Parathyroid adenoma (tissue), 2 donors: ENCODE measurements at regions not wholly inside any gene's neighbourhood (a gene's known extent, or its start where the extent isn't known, plus 50 kb on each side); places are given as distances from the start of the nearest gene placed in this dataset.

Experiments used
- H2AFZ ChIP-seq: fragments of 300-600 bp; sonication (generic); one replicate; pipeline ENCODE4 v1.7.0; 2017; ENCODE audit warnings: antibody characterized with exemption, mild to moderate bottlenecking
- H3K27ac ChIP-seq: fragments of 300-600 bp; sonication (generic); one replicate; pipeline ENCODE4 v1.7.0; 2017
- H3K27me3 ChIP-seq: fragments of 300-600 bp; sonication (generic); one replicate; pipeline ENCODE4 v1.7.0; 2017; ENCODE audit warnings: low read length; ENCODE audit not compliant: control insufficient read depth, insufficient read depth
- H3K36me3 ChIP-seq: fragments of 300-600 bp; sonication (generic); one replicate; pipeline ENCODE4 v1.7.0; 2017; ENCODE audit warnings: low read length; ENCODE audit not compliant: control insufficient read depth, insufficient read depth
- H3K4me1 ChIP-seq: fragments of 300-600 bp; sonication (generic); one replicate; pipeline ENCODE4 v1.7.0; 2017; ENCODE audit warnings: control low read depth
- H3K4me2 ChIP-seq: fragments of 300-600 bp; sonication (generic); one replicate; pipeline ENCODE4 v1.7.0; 2017; ENCODE audit warnings: low read length
- H3K4me3 ChIP-seq: fragments of 300-600 bp; sonication (generic); one replicate; pipeline ENCODE4 v1.7.0; 2017; ENCODE audit warnings: low read depth, low read length
- H3K79me2 ChIP-seq: fragments of 300-600 bp; sonication (generic); one replicate; pipeline ENCODE4 v1.7.0; 2017; ENCODE audit warnings: control low read depth
- H3K9ac ChIP-seq: fragments of 300-600 bp; sonication (generic); one replicate; pipeline ENCODE4 v1.7.0; 2017; ENCODE audit warnings: mild to moderate bottlenecking
- H3K9me3 ChIP-seq: fragments of 300-600 bp; sonication (generic); one replicate; pipeline ENCODE4 v1.7.0; 2017; ENCODE audit warnings: low read length; ENCODE audit not compliant: control insufficient read depth
- CTCF ChIP-seq: fragments of 300-600 bp; sonication (generic); IDR thresholded peaks from one replicate; pipeline ENCODE4 v1.7.0; 2017; ENCODE audit warnings: antibody characterized with exemption, mild to moderate bottlenecking
- donor health status: primary hyperparathyroidism.

DNA sequence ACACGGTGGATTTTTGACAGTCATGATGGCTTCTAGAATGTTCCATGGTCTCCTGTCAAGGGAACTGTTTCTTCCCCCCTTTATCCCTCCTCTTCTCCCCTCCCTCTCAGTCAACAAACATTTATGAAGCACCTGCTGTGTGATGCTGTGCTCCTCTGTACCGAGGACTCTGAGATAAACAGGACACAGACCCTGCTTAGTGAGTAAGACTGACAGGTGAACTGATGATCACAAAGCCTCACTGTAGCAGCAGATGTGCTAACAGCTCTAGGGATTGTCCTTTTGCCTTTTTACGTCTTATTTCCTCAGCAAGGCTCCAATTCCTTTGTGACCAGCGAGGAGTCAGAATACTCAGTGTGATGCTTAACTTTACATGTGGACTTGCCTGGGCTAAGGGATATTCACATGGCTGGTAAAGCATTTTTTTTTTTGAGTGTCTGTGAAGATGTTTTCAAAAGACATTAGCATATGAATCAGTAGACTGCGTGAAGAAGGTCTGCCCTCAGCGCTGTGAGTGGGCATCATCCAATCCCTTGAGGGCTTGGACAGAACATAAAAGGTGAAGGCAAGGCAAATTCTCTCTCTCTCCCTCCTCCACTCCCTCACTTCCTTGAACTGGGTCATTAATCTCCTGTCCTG is 170.1 kb downstream of the ADRA2A start:
- no peak overlapping the region for H3K9ac ChIP-seq
- no peaks in the 10 kb centered on the region for H3K9me3 ChIP-seq
- H3K79me2 ChIP-seq: no peaks in the 10 kb centered on the region
- H3K4me2 ChIP-seq: no peak overlapping the region
- H3K27ac ChIP-seq: no peak overlapping the region
- no peak overlapping the region for H3K4me3 ChIP-seq
- no peaks in the 10 kb centered on the region for H3K4me1 ChIP-seq
- no peaks in the 10 kb centered on the region for H3K36me3 ChIP-seq
- H3K27me3 ChIP-seq: no peaks in the 10 kb centered on the region
- H2AFZ ChIP-seq: no peak overlapping the region
- TF ChIP-seq CTCF: no peak

GRCh38 chr10:111247781-111248389 is 171.1 kb downstream of the ADRA2A start:
- H3K4me3 ChIP-seq: no peak overlapping the region
- no peaks in the 10 kb centered on the region for H3K9me3 ChIP-seq
- no peaks in the 10 kb centered on the region for H3K79me2 ChIP-seq
- no peak overlapping the region for H2AFZ ChIP-seq
- no peak for TF ChIP-seq CTCF
- H3K27me3 ChIP-seq: no peaks in the 10 kb centered on the region
- no peaks in the 10 kb centered on the region for H3K36me3 ChIP-seq
- no peak overlapping the region for H3K27ac ChIP-seq
- no peaks in the 10 kb centered on the region for H3K4me1 ChIP-seq
- H3K4me2 ChIP-seq: no peak overlapping the region
- no peak overlapping the region for H3K9ac ChIP-seq

DNA sequence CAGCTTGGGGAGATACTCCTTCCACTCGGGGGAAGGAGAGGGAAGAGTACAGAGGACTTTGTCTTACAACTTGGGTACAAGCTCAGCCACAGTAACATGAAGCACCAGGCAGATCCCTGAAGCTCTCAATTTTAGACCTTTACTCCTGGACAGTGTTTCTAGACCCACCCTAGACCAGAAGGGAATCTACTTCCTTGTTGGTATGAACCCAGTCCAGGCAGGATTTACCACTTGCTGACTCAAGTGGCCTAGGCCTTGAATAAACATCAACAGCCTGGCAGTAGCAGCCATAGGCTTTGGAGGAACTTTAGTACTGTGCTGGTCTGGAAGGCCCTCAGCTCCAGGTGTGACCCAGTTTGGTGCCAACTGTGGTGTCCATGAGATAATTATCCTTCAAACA is 173.1 kb downstream of the ADRA2A start:
- H3K9me3 ChIP-seq: no peaks in the 10 kb centered on the region
- H3K79me2 ChIP-seq: no peaks in the 10 kb centered on the region
- H3K9ac ChIP-seq: no peak overlapping the region
- no peak for TF ChIP-seq CTCF
- H3K27me3 ChIP-seq: no peaks in the 10 kb centered on the region
- H2AFZ ChIP-seq: no peak overlapping the region
- no peak overlapping the region for H3K4me2 ChIP-seq
- H3K27ac ChIP-seq: no peak overlapping the region
- H3K4me3 ChIP-seq: no peak overlapping the region
- H3K4me1 ChIP-seq: no peaks in the 10 kb centered on the region
- no peaks in the 10 kb centered on the region for H3K36me3 ChIP-seq

- H2AFZ ChIP-seq: no peak overlapping the region
- no peaks in the 10 kb centered on the region for H3K9me3 ChIP-seq
- no peak overlapping the region for H3K4me3 ChIP-seq
- no peaks in the 10 kb centered on the region for H3K79me2 ChIP-seq
- no peaks in the 10 kb centered on the region for H3K27me3 ChIP-seq
- no peaks in the 10 kb centered on the region for H3K4me1 ChIP-seq
- H3K27ac ChIP-seq: no peak overlapping the region
- no peak overlapping the region for H3K4me2 ChIP-seq
- H3K36me3 ChIP-seq: no peaks in the 10 kb centered on the region
- TF ChIP-seq CTCF: no peak
- no peak overlapping the region for H3K9ac ChIP-seq
Measured at GRCh38 chr10:111261081-111261615, 184.3 kb downstream of the ADRA2A start.

DNA sequence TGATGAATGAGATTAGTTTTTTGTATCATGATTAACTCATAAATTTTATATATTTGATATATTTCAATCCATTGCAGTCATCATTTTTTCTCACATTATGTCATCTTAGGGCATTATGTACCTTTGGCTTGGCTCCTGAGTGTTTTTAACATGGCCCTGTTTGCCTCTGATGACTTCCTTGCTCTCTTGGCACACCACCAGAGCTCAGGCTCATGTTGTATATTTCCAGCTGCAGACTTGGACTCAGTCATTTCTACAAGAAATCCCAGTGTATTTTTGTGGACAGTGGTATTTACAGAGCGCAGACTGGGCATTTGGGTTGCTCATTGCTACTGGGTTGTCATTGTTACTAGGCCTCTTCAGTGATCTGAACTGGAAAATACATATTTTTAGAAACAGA is 188.5 kb downstream of the ADRA2A start:
- H3K4me2 ChIP-seq: no peak overlapping the region
- H3K79me2 ChIP-seq: no peaks in the 10 kb centered on the region
- no peaks in the 10 kb centered on the region for H3K4me1 ChIP-seq
- H3K4me3 ChIP-seq: no peak overlapping the region
- H3K36me3 ChIP-seq: no peaks in the 10 kb centered on the region
- no peaks in the 10 kb centered on the region for H3K9me3 ChIP-seq
- TF ChIP-seq CTCF: no peak
- no peaks in the 10 kb centered on the region for H3K27me3 ChIP-seq
- no peak overlapping the region for H3K9ac ChIP-seq
- H3K27ac ChIP-seq: no peak overlapping the region
- no peak overlapping the region for H2AFZ ChIP-seq
